ENCODE measurements at regions not wholly inside any gene's neighbourhood (a gene's known extent, or its start where the extent isn't known, plus 50 kb on each side); places are given as distances from the start of the nearest gene placed in this dataset.
"Not testable (repeated sequence)": the region's sequence is repeated elsewhere in the genome, so short reads cannot be mapped to it uniquely, and the experiment has no call there.

GRCh38 chr7:114175125-114175524 is 239.5 kb upstream of the FOXP2 start:
- DNase-seq, result no peak

- no peak for DNase-seq
These were observed 241.3 kb upstream of the FOXP2 start for GRCh38 chr7:114173170-114173890.

- not testable (repeated sequence) for DNase-seq
These were observed 245.2 kb upstream of the FOXP2 start for GRCh38 chr7:114169389-114169788.

GRCh38 chr7:114160925-114161324 is 242.1 kb upstream of the PPP1R3A start:
- no peak for DNase-seq

- no peak for DNase-seq
These were observed 240.0 kb upstream of the PPP1R3A start for GRCh38 chr7:114158854-114159253.

- no peak for DNase-seq
These were observed 239.5 kb upstream of the PPP1R3A start for GRCh38 chr7:114158275-114158674.

- no peak for DNase-seq
These were observed 237.4 kb upstream of the PPP1R3A start for GRCh38 chr7:114156178-114156577.

GRCh38 chr7:114155116-114156110 is 236.6 kb upstream of the PPP1R3A start:
- DNase-seq, result no peak

- no peak for DNase-seq
These were observed 234.9 kb upstream of the PPP1R3A start for GRCh38 chr7:114153700-114154099.

GRCh38 chr7:114152314-114152938 is 233.6 kb upstream of the PPP1R3A start:
- no peak for DNase-seq

GRCh38 chr7:114151777-114152176 is 233.0 kb upstream of the PPP1R3A start:
- DNase-seq, result no peak

- DNase-seq, result no peak
These were observed 231.9 kb upstream of the PPP1R3A start for GRCh38 chr7:114150689-114151088.

GRCh38 chr7:114148779-114149178 is 230.0 kb upstream of the PPP1R3A start:
- DNase-seq, result no peak

GRCh38 chr7:114141415-114141814 is 222.6 kb upstream of the PPP1R3A start:
- DNase-seq, result no peak

GRCh38 chr7:114140561-114140960 is 221.8 kb upstream of the PPP1R3A start:
- DNase-seq, result no peak

GRCh38 chr7:114139690-114140089 is 220.9 kb upstream of the PPP1R3A start:
- not testable (repeated sequence) for DNase-seq

GRCh38 chr7:114138587-114138986 is 219.8 kb upstream of the PPP1R3A start:
- no peak for DNase-seq

GRCh38 chr7:114133717-114134116 is 214.9 kb upstream of the PPP1R3A start:
- no peak for DNase-seq

- no peak for DNase-seq
These were observed 212.1 kb upstream of the PPP1R3A start for GRCh38 chr7:114130866-114131265.

GRCh38 chr7:114128880-114129279 is 210.1 kb upstream of the PPP1R3A start:
- DNase-seq, result no peak

GRCh38 chr7:114126095-114126494 is 207.3 kb upstream of the PPP1R3A start:
- DNase-seq, result no peak

- DNase-seq, result no peak
These were observed 194.0 kb upstream of the PPP1R3A start for GRCh38 chr7:114112806-114113205.

GRCh38 chr7:114110666-114111065 is 191.9 kb upstream of the PPP1R3A start:
- DNase-seq, result no peak
